Erythroblast (primary cell): ENCODE measurements at regions not wholly inside any gene's neighbourhood (a gene's known extent, or its start where the extent isn't known, plus 50 kb on each side); places are given as distances from the start of the nearest gene placed in this dataset.

Experiments
- GATA1 ChIP-seq: IDR thresholded peaks from 2 replicates; pipeline ENCODE4 v1.6.1; 2011; ENCODE audit warnings: low read depth, mild to moderate bottlenecking, control low read depth, low read length, moderate library complexity
- POLR2A ChIP-seq: IDR thresholded peaks from 2 replicates; pipeline ENCODE4 v1.6.1; 2011; ENCODE audit warnings: mild to moderate bottlenecking, low read length

DNA sequence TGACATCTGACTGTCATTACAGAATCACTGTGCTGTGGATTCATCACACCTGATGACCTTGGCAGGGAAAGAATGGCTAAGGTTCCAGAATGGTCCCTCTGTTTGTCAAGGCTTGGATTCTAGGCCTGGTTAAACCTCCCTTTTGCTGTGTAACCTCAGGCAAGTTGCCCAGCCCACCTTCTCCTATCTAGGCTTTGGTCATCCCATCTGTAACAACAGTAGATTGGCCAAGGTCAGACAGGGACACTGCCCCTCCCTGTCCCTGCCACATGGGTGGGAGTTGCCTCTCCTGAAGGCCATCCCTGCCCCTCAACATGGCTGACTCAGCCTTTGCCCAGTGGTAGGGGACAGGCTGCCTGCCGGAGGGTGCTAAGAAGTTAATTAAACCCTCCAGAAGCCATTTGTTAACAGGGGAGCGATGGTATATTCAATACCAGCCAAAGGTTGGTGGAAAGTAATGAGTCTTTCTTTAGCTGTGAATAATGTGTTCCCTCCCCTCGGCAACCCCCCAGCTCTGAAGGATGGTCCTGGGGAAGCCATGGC is 149.8 kb upstream of the PCBD1 start:
- TF ChIP-seq POLR2A (no peak), GATA1 (no peak)
